Left lung (tissue), 4 donors: ENCODE measurements at regions not wholly inside any gene's neighbourhood (a gene's known extent, or its start where the extent isn't known, plus 50 kb on each side); places are given as distances from the start of the nearest gene placed in this dataset.
"Not testable (repeated sequence)": the region's sequence is repeated elsewhere in the genome, so short reads cannot be mapped to it uniquely, and the experiment has no call there.

Source experiments
- ATAC-seq: fragments of 200-7000 bp; cut with Tn5 transposase; one replicate; pipeline ENCODE4 v1.9.1; 2020; ENCODE audit warnings: moderate library complexity
- DNase-seq, 4 donors: peaks; one replicate each; pipeline ENCODE4 v3.0.0-alpha.2; 2013 to 2020
- H3K27ac ChIP-seq, 2 donors: fragments of 200-600 bp; sonication (generic) in 1 of 2; one replicate each; pipeline versions ENCODE4 v1.5.0 to v1.8.0; 2020 to 2021
- H3K27me3 ChIP-seq, 2 donors: fragments of 200-600 bp; sonication (generic) in 1 of 2; one replicate each; pipeline versions ENCODE4 v1.5.0 to v1.8.0; 2020 to 2021
- H3K36me3 ChIP-seq, 2 donors: fragments of 200-600 bp; sonication (generic) in 1 of 2; one replicate each; pipeline versions ENCODE4 v1.5.0 to v1.8.0; 2020 to 2021
- H3K4me1 ChIP-seq, 2 donors: fragments of 200-600 bp; one replicate each; pipeline ENCODE4 v1.8.0; 2021
- H3K4me3 ChIP-seq, 2 donors: fragments of 200-600 bp; sonication (generic) in 1 of 2; one replicate each; pipeline versions ENCODE4 v1.5.0 to v1.8.0; 2020 to 2021; ENCODE audit warnings: mild to moderate bottlenecking in 1 of 2
- H3K9me3 ChIP-seq, 2 donors: fragments of 200-600 bp; sonication (generic) in 1 of 2; one replicate each; pipeline versions ENCODE4 v1.5.0 to v1.8.0; 2020 to 2021
- intact Hi-C, 2 donors: fragments of 100-400 bp; cut with DNase I; formaldehyde crosslinking; loops; one replicate each; pipeline versions ENCODE4 v1.11.2 to v1.14.2; 2022
- TF ChIP-seq, protein P1 (sequence below), 2 donors: fragments of 200-600 bp; sonication (generic) in 1 of 2; IDR thresholded peaks; one replicate each; pipeline versions ENCODE4 v1.5.0 to v1.8.0; 2021; ENCODE audit warnings: antibody characterized with exemption in 2 of 2
- donor health status: DM: no; HTN: yes; CAD: no.
- donor health status: DM: no; HTN: no; CAD: no.

DNA sequence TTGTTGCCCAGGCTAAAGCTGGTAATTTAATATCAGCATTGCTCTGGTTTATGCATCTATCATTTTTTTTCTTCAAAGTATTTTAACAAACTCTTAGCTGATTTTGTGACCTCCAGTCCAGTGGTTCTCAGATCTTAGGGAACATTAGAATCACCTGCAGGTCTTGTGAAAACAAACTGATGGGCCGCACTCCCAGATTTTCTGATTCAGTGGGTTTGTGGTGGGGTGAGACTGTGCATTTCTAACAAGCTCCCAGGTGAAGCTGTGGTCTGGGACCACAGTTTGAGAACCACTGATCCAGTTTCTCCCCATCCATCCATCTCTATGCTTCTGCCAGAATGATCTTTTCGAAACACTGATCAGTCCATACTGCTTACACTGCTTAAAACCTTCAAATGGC lies 305.7 kb upstream of the USP24 start:
- Histone ChIP-seq H3K36me3 (no peaks in the 10 kb centered on the region), H3K4me3 (no peak overlapping the region), H3K27me3 (no peaks in the 10 kb centered on the region), H3K9me3 (no peaks in the 10 kb centered on the region), H3K4me1 (no peaks in the 10 kb centered on the region), H3K27ac (no peak overlapping the region)
- no peak for DNase-seq
- TF ChIP-seq, protein P1, sequence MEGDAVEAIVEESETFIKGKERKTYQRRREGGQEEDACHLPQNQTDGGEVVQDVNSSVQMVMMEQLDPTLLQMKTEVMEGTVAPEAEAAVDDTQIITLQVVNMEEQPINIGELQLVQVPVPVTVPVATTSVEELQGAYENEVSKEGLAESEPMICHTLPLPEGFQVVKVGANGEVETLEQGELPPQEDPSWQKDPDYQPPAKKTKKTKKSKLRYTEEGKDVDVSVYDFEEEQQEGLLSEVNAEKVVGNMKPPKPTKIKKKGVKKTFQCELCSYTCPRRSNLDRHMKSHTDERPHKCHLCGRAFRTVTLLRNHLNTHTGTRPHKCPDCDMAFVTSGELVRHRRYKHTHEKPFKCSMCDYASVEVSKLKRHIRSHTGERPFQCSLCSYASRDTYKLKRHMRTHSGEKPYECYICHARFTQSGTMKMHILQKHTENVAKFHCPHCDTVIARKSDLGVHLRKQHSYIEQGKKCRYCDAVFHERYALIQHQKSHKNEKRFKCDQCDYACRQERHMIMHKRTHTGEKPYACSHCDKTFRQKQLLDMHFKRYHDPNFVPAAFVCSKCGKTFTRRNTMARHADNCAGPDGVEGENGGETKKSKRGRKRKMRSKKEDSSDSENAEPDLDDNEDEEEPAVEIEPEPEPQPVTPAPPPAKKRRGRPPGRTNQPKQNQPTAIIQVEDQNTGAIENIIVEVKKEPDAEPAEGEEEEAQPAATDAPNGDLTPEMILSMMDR (IDR thresholded peaks at IDR 0.05), result no peak
- intact Hi-C loops, result no loop called here
- ATAC-seq, result no peak

DNA sequence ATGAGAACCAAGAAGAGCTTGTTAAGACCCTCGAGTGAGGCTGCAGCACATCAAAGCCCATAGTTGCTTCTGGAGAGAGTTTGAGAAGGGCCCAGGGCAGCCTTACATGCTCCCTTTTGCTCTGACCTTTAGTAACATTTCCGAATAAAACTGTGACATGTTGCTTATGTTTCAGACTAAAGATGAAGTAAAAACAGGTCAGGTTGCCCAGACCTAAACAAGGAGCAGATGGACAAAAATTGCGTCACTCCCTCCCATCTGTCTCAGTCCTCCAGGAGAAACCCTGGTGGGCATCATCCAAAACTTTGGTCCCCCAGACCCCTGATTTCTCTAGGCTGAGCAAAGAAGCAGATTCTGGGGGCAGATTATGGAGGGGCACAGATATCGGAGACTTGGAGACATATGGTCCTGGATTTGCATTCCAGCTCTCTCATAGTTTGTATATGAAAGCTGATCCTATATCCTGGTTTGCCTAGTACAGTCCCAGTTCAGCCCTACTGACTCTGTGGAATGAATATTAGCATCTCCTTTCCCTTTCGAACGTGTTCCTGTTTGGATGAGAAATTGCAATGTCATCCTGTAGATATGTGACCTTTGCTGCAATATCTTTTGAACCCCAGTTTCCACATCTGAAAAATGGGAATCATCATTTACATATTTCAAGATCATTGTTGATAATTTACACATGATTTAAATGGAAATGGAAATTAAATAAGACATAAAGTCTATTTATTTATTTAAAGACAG lies 304.9 kb upstream of the USP24 start:
- intact Hi-C loops, result no loop called here
- no peaks in the 10 kb centered on the region for H3K4me1 ChIP-seq
- H3K27me3 ChIP-seq, result no peaks in the 10 kb centered on the region
- no peak overlapping the region for H3K4me3 ChIP-seq
- TF ChIP-seq, protein P1 (IDR thresholded peaks at IDR 0.05), result no peak
- H3K9me3 ChIP-seq, result no peaks in the 10 kb centered on the region
- ATAC-seq (no peak), DNase-seq (no peak)
- H3K36me3 ChIP-seq, result no peaks in the 10 kb centered on the region
- H3K27ac ChIP-seq, result no peak overlapping the region

DNA sequence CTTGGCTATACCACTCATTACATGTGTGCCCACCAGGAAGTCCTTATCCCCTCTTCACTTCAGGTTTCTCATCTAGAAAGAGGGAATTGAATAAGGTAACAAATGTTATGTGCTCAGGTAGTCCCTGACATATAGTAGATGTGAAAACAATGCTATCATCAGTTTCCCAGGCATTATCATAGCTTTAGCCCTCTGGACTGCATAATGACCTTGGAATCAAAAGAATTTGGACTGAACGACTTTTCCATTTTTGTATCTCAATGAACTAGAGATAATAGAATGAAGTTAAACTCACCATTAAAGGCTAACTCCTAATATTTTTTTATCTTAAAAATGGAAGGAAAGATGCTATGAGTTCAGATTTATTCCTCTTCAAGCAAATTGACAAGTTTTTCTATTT lies 304.1 kb upstream of the USP24 start:
- no peaks in the 10 kb centered on the region for H3K4me1 ChIP-seq
- ATAC-seq, result no peak
- intact Hi-C loops, result no loop called here

DNA sequence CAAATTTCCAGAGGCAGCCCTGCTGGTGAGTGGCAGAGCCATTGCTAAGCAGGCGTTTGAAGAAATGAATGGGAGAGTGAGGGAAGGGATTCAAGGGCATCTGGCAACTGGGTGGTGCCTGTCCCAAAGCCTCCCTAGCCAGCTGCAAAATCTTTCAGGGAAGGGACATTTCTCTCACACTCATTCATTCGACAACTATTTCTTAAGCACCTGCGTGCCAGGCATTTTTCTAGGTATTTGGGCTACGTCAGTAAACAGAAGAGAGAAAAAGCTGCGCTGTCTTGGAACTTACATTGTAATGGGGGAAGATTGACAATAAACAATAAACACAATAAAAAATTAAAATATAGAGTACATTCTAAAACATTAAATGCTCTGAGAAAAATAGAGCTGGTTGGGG lies 301.9 kb upstream of the USP24 start:
- H3K9me3 ChIP-seq, result no peaks in the 10 kb centered on the region
- no peaks in the 10 kb centered on the region for H3K4me1 ChIP-seq
- DNase-seq (no peak), ATAC-seq (no peak)
- no peaks in the 10 kb centered on the region for H3K27me3 ChIP-seq
- intact Hi-C loops, result no loop called here
- no peaks in the 10 kb centered on the region for H3K36me3 ChIP-seq
- TF ChIP-seq, protein P1 (IDR thresholded peaks at IDR 0.05), result no peak
- H3K4me3 ChIP-seq, result no peak overlapping the region
- no peak overlapping the region for H3K27ac ChIP-seq

More for the DNA sequence above, 304.1 kb upstream of the USP24 start:
- DNase-seq, result no peak
- no peak overlapping the region for H3K4me3 ChIP-seq
- no peaks in the 10 kb centered on the region for H3K9me3 ChIP-seq
- H3K27me3 ChIP-seq, result no peaks in the 10 kb centered on the region
- TF ChIP-seq, protein P1 (IDR thresholded peaks at IDR 0.05), result no peak
- H3K27ac ChIP-seq, result no peak overlapping the region
- H3K36me3 ChIP-seq, result no peaks in the 10 kb centered on the region

DNA sequence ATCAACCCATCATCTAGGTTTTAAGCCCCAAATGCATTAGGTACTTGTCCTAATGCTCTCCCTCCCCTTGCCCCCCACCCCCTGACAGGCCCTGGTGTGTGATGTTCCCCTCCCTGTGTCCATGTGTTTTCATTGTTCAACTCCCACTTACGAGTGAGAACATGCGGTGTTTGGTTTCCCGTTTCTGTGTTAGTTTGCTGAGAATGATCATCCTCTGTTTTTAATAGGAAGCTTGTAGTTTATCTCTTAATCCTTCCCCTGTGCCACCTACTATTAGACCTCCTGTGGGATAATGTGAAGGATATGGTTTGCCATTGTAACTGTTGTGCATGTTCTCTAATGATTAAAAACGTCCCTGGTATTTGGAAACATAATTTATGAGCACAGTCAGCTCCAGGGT lies 299.4 kb upstream of the USP24 start:
- H3K27me3 ChIP-seq, H3K4me1 ChIP-seq, H3K27ac ChIP-seq, H3K36me3 ChIP-seq, DNase-seq, intact Hi-C loops, ATAC-seq, H3K4me3 ChIP-seq, H3K9me3 ChIP-seq: not testable (repeated sequence)

DNA sequence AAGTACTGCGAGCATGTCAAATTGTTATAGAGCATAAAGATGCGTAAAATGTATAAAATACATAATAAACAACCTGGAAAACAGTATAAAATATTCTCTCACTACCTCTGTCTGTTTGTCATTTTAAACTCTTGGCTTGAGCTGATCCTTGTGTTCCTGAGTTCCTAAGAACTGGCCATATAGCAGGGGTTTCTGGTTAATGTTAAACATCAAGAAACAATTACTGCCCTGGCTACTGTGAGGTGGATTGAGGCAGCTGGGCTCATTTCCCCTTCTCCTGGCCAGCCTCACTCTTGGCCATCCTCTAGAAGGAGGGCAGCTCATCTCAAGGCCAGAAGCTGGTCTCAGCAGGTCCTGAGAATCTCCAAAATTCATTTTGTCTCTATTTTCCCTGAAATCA lies 297.3 kb upstream of the USP24 start:
- ATAC-seq, result no peak
- Histone ChIP-seq H3K27me3 (no peaks in the 10 kb centered on the region), H3K27ac (no peak overlapping the region), H3K4me3 (no peak overlapping the region), H3K36me3 (no peaks in the 10 kb centered on the region), H3K9me3 (no peaks in the 10 kb centered on the region), H3K4me1 (no peaks in the 10 kb centered on the region)
- intact Hi-C loops, result no loop called here
- DNase-seq, result no peak
- TF ChIP-seq, protein P1 (IDR thresholded peaks at IDR 0.05), result no peak
